ENCODE measurements at regions not wholly inside any gene's neighbourhood (a gene's known extent, or its start where the extent isn't known, plus 50 kb on each side); places are given as distances from the start of the nearest gene placed in this dataset.

- no peak for TF ChIP-seq NFIC (IDR thresholded peaks at IDR 0.05; ENCODE audit: borderline replicate concordance)
- TF ChIP-seq JUND (IDR thresholded peaks at IDR 0.05): no peak
Measured at GRCh38 chr3:166473501-166473900, 636.3 kb upstream of the BCHE start.
